Hepatocyte (in vitro differentiated cells): ENCODE measurements at regions not wholly inside any gene's neighbourhood (a gene's known extent, or its start where the extent isn't known, plus 50 kb on each side); places are given as distances from the start of the nearest gene placed in this dataset.

Experiments
- EZH2phosphoT487 ChIP-seq: fragments of 200-600 bp; sonication (generic); IDR thresholded peaks from one replicate; pipeline ENCODE4 v1.6.1; 2018; ENCODE audit warnings: antibody characterized with exemption, mild to moderate bottlenecking, low read depth, moderate library complexity; ENCODE audit not compliant: unreplicated experiment, severe bottlenecking
- TF ChIP-seq, protein P1 (sequence below): fragments of 200-600 bp; sonication (generic); IDR thresholded peaks from 2 replicates; pipeline ENCODE4 v1.5.1; 2016; ENCODE audit warnings: antibody characterized with exemption, mild to moderate bottlenecking; ENCODE audit not compliant: poor library complexity

DNA sequence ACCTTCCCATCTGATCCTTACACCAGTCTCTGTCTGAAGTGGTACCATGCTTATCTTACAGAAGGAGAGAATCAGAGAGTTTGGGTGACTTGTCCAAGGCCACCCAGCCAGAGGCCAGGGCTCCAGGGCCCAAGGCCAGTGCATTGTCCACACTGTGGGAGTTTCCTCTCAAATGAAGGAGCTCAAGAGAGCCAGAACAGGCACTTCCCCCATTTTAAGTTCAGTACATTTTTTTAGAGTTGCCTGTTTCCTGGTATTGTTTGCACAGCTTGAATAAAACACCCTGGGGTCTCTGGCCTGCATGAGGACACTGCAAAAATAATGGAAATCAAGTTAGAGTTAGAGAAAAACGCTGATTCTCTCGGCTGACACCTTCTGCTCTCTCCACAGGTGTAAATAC is 284.0 kb downstream of the SQOR start:
- TF ChIP-seq, protein P1, sequence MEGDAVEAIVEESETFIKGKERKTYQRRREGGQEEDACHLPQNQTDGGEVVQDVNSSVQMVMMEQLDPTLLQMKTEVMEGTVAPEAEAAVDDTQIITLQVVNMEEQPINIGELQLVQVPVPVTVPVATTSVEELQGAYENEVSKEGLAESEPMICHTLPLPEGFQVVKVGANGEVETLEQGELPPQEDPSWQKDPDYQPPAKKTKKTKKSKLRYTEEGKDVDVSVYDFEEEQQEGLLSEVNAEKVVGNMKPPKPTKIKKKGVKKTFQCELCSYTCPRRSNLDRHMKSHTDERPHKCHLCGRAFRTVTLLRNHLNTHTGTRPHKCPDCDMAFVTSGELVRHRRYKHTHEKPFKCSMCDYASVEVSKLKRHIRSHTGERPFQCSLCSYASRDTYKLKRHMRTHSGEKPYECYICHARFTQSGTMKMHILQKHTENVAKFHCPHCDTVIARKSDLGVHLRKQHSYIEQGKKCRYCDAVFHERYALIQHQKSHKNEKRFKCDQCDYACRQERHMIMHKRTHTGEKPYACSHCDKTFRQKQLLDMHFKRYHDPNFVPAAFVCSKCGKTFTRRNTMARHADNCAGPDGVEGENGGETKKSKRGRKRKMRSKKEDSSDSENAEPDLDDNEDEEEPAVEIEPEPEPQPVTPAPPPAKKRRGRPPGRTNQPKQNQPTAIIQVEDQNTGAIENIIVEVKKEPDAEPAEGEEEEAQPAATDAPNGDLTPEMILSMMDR = no peak
- no peak for TF ChIP-seq EZH2phosphoT487
